Renal cortical epithelial cell (primary cell): ENCODE measurements at regions not wholly inside any gene's neighbourhood (a gene's known extent, or its start where the extent isn't known, plus 50 kb on each side); places are given as distances from the start of the nearest gene placed in this dataset.
A peak's percentile ranks its signal among the peaks of the same experiment; 100 is the strongest.

Source experiments
- DNase-seq: peaks from one replicate; pipeline ENCODE4 v3.0.0-alpha.2; 2011; ENCODE audit warnings: low read depth

DNA sequence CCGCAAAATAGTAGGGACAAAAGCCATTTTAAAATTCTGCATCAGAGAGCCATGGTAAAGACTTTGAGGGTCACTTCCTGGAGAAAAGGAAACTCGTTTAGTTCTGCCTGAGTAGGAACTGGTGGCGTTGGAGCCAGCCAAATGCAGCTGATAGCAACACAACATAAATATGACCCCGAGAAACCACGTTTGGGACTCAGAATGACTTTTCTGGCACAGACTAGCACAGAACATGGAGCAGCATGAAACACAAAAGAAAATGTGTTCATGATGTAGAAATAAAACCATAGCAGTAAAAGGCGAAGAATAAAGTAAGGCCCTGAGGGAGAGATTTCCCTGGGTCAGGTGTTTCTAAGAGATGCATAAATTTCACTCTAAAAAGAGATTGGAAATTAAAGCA, 149.2 kb upstream of the KLHL29 start:
- DNase-seq = no peak

- DNase-seq = no peak
Observed at GRCh38 chr2:23237147-23237546, 147.8 kb upstream of the KLHL29 start.

DNA sequence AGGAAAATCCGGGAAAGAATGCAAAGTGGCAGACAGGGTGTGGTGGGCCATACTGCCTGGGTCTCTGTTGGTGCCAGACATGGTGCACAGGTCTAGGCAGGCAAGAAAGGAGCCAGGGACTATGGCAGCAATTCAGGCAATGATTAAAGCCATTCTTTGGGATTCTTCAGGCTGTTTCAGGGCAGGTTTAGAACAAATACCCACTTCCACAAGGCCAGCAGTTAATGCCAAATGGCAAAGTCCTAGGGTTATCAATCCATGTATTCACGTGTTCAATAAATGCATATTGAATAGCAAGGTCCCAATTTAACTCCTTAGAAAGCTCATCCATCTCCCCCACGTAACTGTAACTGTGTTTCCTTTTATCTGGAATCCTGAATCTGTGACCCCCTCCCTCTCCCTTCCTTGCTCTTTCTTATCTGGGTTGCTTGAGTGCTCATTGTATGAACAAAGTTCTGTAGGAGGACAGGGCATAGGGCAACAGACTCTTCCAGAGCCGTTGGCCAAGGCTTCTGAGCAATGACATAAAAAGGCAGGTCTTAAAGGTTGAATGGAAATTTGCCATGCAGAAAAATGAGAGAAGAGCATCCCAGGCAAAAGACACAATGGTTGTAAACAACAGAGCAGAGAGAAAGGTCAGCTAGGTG, 146.8 kb upstream of the KLHL29 start:
- DNase-seq = no peak

GRCh38 chr2:23239374-23239773, 145.6 kb upstream of the KLHL29 start:
- no peak for DNase-seq

GRCh38 chr2:23241121-23241520, 143.9 kb upstream of the KLHL29 start:
- no peak for DNase-seq

DNA sequence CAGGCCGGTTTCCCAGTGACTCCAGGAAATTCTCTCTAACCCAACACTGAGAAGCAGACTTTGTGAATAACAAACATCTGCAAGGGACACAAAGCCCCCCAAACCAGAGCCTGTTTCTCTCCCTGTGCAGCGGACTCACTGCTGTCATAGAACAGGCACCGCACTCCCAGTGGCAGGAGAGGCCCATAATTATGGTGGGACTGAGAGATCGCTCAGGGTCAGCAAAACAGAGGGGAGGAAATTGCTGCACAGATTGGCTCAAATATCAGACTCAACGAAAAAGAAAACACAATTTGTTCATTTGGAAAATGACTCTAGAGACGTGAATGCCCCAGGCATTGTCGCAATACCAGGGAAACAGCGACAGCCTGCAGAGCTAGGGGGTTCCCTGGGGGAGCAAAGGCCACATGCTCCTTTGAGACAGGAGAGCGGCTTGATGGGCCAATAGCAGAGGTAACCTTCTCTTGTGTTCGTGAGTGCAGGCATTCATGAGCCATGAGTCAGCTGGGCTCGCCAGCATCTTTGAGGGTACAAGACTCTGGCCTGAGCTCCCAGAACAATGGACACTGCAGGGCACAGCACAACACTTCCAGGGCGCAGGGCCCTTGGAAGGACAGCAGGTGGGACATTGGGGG, 143.3 kb upstream of the KLHL29 start:
- peak; percentile 44 for DNase-seq

GRCh38 chr2:23243073-23243659, 141.8 kb upstream of the KLHL29 start:
- no peak for DNase-seq

GRCh38 chr2:23244617-23245016, 140.4 kb upstream of the KLHL29 start:
- DNase-seq = no peak

GRCh38 chr2:23246992-23247683, 137.8 kb upstream of the KLHL29 start:
- no peak for DNase-seq

GRCh38 chr2:23248667-23249066, 136.3 kb upstream of the KLHL29 start:
- no peak for DNase-seq

GRCh38 chr2:23249348-23249747, 135.6 kb upstream of the KLHL29 start:
- DNase-seq = no peak

DNA sequence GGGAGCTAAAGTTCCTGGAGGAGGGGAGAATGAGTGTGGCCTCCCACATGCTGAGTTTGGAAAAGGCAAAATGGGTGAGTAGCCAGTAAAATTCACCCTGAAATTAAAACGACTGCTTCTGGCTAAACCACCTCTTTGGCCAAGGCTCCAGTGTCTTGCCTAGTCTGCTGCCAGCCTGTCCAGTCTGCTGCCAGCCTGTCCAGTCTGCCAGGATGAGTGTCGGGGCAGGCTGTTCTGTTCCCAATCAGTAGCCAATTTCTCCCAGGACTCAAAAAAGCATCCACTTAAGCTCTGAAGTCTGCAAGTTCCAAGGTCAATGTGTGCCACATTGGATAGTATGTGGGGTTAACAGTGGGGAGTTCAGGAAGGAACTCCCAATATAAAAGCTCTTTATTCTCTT, 134.6 kb upstream of the KLHL29 start:
- DNase-seq = no peak

- DNase-seq = no peak
Observed at GRCh38 chr2:23256643-23257042, 128.3 kb upstream of the KLHL29 start.

DNA sequence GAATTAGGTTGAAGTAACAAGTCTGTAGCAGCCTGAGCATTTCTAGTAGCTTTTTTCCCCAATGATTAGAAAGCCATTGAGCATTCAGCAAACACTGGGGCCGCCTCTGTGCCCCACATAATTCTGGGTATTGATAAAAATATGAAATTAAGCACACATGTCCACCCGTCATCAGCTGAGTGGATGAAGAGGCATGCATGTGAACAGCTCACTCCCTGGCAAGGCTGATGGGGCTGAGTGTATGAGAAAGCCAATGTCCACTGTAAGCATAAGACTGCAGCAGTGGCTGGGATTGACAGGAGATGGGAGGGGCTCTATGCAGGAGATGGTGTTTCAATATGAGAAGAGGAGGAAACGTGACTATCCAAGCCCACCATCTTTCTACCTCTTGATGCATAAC, 124.4 kb upstream of the KLHL29 start:
- DNase-seq = no peak

DNA sequence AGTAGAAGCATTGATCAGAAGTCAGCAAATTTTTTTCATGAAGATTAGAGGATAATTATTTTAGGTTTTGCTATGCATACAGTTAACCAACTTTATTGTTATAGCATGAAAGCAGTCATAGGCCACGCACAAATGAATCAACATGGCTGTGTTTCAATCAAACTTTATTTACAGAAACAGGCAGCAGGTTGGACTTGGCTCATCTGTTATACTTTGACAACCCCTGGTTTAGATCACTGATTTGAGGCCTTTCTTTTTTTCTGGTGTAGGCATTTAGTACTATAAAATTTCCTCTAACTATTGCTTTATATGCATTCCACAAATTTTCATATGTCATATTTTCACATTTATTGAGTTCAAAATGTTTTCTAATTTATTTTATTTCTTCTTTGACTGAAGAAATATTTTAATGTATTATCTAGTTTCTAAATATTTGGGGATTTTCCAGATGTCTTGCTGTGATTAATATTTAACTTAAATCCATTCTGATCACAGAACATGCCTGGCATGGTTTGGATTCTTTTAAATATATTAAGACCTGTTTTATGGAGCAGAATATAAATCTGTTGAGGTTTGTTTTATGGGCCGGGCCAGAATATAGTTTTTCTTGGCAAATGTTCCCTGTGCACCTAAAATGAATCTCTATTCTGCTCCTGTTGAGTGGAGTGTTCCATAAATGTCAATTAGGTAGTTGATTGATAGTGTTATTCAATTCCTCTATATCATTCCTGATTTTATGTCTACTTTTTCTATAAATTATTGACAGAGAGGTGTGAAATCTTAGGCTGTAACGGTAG, 116.3 kb upstream of the KLHL29 start:
- peak; percentile 87 for DNase-seq

GRCh38 chr2:23269747-23270146, 115.2 kb upstream of the KLHL29 start:
- no peak for DNase-seq

DNA sequence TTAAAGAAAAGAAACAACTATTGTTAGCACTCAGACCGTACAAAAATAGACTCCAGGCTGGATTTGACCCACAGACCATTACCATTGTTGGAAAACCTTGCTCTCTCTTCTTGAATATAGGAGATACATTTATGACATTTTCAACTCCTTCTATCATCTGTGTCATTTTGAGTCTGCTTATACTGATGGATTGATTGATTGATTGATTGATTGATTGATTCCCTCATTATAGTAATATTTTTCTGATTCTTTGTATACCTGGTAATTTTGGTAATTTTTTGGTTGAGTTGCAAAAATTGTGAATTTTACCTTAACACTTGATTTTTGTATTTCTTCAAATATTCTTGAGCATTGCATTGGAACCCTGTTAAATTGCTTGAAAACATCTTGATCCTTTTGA, 114.2 kb upstream of the KLHL29 start:
- no peak for DNase-seq

DNA sequence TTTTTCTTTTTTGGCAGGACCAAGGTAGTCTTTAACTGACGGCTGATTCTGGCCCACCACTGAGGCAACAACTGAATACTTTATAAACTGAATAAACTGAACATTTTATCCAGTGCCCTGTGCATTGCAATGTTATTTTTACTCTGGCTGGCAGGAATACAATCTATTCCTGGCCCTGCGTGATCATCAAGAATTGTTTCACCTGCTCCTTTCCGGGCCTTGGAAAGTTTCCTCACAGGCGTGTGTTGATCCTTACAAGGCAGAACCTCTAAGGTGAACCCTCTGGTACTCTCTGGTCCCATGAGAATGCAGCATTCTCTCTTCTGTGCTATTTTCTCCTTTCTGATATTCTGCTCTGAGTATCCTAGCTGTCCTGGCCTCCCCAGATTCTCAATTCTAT, 113.7 kb upstream of the KLHL29 start:
- no peak for DNase-seq

GRCh38 chr2:23273786-23274185, 111.2 kb upstream of the KLHL29 start:
- peak; percentile 61 for DNase-seq

- DNase-seq = peak; percentile 90
Observed at GRCh38 chr2:23280401-23280800, 104.6 kb upstream of the KLHL29 start.

- peak; percentile 48 for DNase-seq
Observed at GRCh38 chr2:23283653-23284052, 101.3 kb upstream of the KLHL29 start.
